Fibroblast of skin of right quadriceps (primary cell): ENCODE measurements at regions not wholly inside any gene's neighbourhood (a gene's known extent, or its start where the extent isn't known, plus 50 kb on each side); places are given as distances from the start of the nearest gene placed in this dataset.
A peak's percentile ranks its signal among the peaks of the same experiment; 100 is the strongest.

Experiments used
- DNase-seq: peaks from one replicate; pipeline ENCODE4 v3.0.0-alpha.2; 2013

- DNase-seq = no peak
Measured at GRCh38 chr14:38502239-38502638, 246.3 kb upstream of the CLEC14A start.

GRCh38 chr14:38500125-38500524 lies 244.2 kb upstream of the CLEC14A start:
- no peak for DNase-seq

GRCh38 chr14:38496092-38496491 lies 240.2 kb upstream of the CLEC14A start:
- no peak for DNase-seq

GRCh38 chr14:38490273-38490672 lies 234.4 kb upstream of the CLEC14A start:
- DNase-seq = no peak

GRCh38 chr14:38485026-38485425 lies 229.1 kb upstream of the CLEC14A start:
- no peak for DNase-seq

GRCh38 chr14:38481952-38482678 lies 226.2 kb upstream of the CLEC14A start:
- peak; percentile 44 for DNase-seq

GRCh38 chr14:38469156-38469555 lies 213.3 kb upstream of the CLEC14A start:
- peak; percentile 39 for DNase-seq

- no peak for DNase-seq
Measured at GRCh38 chr14:38442208-38442607, 186.3 kb upstream of the CLEC14A start.

- no peak for DNase-seq
Measured at GRCh38 chr14:38432186-38432585, 176.3 kb upstream of the CLEC14A start.

GRCh38 chr14:38431156-38431555 lies 175.3 kb upstream of the CLEC14A start:
- no peak for DNase-seq

GRCh38 chr14:38430522-38430921 lies 174.6 kb upstream of the CLEC14A start:
- DNase-seq = no peak

GRCh38 chr14:38425324-38425976 lies 169.6 kb upstream of the CLEC14A start:
- DNase-seq = no peak

GRCh38 chr14:38420048-38420447 lies 164.2 kb upstream of the CLEC14A start:
- peak; percentile 76 for DNase-seq

- DNase-seq = no peak
Measured at GRCh38 chr14:38419579-38419978, 163.7 kb upstream of the CLEC14A start.

- DNase-seq = no peak
Measured at GRCh38 chr14:38412654-38413053, 156.8 kb upstream of the CLEC14A start.

- peak; percentile 26 for DNase-seq
Measured at GRCh38 chr14:38410442-38410841, 154.5 kb upstream of the CLEC14A start.

- DNase-seq = peak; percentile 71
Measured at GRCh38 chr14:38409071-38409705, 153.3 kb upstream of the CLEC14A start.

GRCh38 chr14:38405851-38406635 lies 150.2 kb upstream of the CLEC14A start:
- DNase-seq = peak; percentile 96

GRCh38 chr14:38404616-38405015 lies 148.7 kb upstream of the CLEC14A start:
- peak; percentile 86 for DNase-seq

GRCh38 chr14:38404100-38404541 lies 148.2 kb upstream of the CLEC14A start:
- DNase-seq = peak; percentile 98

GRCh38 chr14:38400751-38401150 lies 144.9 kb upstream of the CLEC14A start:
- DNase-seq = no peak

- no peak for DNase-seq
Measured at GRCh38 chr14:38399652-38400051, 143.8 kb upstream of the CLEC14A start.

- no peak for DNase-seq
Measured at GRCh38 chr14:38394767-38395166, 138.9 kb upstream of the CLEC14A start.
